Omental fat pad (tissue), 3 donors: ENCODE measurements at regions not wholly inside any gene's neighbourhood (a gene's known extent, or its start where the extent isn't known, plus 50 kb on each side); places are given as distances from the start of the nearest gene placed in this dataset.

Source experiments
- ATAC-seq: fragments of 150-250 bp; one replicate; pipeline ENCODE4 v1.9.1; 2016; ENCODE audit warnings: mild to moderate bottlenecking, moderate library complexity; ENCODE audit not compliant: low FRiP score
- DNase-seq: peaks from one replicate; pipeline ENCODE4 v3.0.0-alpha.2; 2019; ENCODE audit warnings: low spot score
- CTCF ChIP-seq, 3 donors: fragments of 450-650 bp; IDR thresholded peaks; one replicate each; pipeline ENCODE4 v1.5.1; 2016 to 2017; ENCODE audit warnings: antibody characterized with exemption in 3 of 3, mild to moderate bottlenecking in 3 of 3, moderate library complexity in 2 of 3

DNA sequence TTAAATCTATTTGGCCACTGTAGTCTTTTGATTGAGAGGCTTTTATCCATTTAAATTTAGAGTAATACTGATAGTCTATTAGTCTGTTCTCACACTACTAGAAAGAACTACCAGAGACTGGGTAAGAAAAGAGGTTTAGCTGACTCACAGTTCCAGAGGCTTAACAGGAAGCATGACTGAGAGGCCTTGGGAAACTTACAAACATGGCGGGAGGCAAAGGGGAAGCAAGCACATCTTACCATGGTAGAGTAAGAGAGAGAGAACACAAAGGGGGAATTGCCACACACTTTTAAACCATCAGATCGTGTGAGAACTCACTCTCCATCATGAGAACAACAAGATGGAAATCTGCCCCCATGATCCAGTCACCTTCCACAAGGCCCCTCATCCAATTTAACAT lies 410.9 kb downstream of the PDGFC start:
- no peak for TF ChIP-seq CTCF (IDR thresholded peaks at IDR 0.05)
- ATAC-seq (no peak), DNase-seq (no peak)

DNA sequence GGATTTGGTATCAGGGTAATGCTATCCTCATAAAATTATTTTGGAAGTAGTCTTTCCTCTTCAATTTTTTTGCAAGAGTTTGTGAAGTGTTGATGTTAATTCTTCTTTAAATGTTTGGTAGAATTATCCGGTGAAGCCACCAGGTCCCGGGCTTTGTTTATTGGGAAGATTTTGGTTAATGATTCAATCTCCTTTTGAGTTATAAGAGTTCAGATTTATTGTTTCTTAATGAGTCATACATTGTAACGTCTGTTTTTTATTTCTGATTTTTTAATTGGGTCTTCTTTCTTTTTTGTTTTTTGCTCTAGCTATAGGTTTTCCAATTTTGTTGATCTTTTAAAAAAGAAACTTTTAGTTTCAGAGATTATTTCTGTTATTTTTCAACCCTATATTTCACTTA lies 412.3 kb downstream of the PDGFC start:
- no peak for ATAC-seq
- TF ChIP-seq CTCF (IDR thresholded peaks at IDR 0.05) = no peak
- DNase-seq = no peak

DNA sequence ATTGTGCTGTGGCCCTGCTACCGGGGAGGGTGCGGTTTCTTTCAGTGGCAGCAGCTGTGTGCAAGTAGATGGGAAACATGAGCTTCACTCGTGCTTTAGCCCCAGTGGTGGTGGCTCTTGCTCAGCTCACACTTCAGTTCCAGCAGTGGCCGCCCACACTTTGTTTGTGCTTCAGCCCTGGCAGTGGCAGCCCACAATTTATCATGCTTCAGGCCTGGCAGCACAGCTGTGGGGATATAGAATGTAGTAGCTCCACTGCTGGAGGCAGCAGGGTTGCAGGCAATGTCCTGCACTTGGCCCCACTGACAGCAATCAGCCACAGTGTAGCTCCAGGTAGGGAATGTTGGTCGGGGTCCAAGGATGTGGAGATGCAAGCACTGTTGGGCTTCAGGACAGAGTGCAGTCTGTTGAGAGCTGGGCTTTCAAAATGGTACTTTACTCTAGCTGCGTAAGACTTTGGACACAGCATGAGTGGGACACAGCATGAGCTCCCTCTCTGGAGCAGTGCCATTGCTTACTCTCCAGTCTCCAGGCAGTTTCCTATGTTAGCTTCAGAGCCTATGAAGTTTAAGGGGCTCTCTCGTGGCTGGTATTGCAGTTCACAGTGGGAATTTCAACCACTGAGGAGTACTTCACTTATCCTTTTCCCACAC lies 413.1 kb downstream of the PDGFC start:
- DNase-seq (no peak), ATAC-seq (no peak)
- no peak for TF ChIP-seq CTCF (IDR thresholded peaks at IDR 0.05)

DNA sequence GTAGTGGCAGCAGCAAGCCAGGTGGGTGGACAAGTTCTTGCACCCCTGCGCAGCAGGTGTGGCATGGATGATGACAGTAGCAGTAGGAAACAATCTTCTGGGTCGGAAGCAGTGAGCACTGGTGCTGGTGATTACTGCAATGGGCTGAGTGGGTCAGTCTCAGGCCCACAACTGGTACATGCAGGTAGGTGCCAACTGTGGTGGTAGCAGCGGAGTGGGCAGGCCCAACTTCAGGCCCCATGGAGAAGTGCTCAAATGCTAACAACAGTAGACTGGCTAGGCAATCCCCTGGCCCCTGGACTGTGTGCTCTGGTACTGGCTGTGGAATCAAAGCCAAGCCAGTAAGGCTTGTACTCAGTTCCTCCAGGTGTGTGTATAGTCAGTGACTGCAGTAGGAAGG lies 413.7 kb downstream of the PDGFC start:
- DNase-seq = no peak
- ATAC-seq = no peak
- TF ChIP-seq CTCF (IDR thresholded peaks at IDR 0.05) = no peak

GRCh38 chr4:156556336-156556735 lies 415.3 kb downstream of the PDGFC start:
- no peak for TF ChIP-seq CTCF (IDR thresholded peaks at IDR 0.05)
- ATAC-seq (no peak), DNase-seq (no peak)

GRCh38 chr4:156553659-156554058 lies 417.9 kb downstream of the PDGFC start:
- ATAC-seq (no peak), DNase-seq (no peak)

More at GRCh38 chr4:156553659-156554058, 417.9 kb downstream of the PDGFC start:
- no peak for TF ChIP-seq CTCF (IDR thresholded peaks at IDR 0.05)
